Gastrocnemius medialis (tissue), 4 donors: ENCODE measurements at regions not wholly inside any gene's neighbourhood (a gene's known extent, or its start where the extent isn't known, plus 50 kb on each side); places are given as distances from the start of the nearest gene placed in this dataset.

Source experiments
- ATAC-seq, 2 donors: fragments of 150-250 bp; one replicate each; pipeline ENCODE4 v1.9.1; 2016
- DNase-seq, 2 donors: peaks; one replicate each; pipeline ENCODE4 v3.0.0-alpha.2; 2019
- H3K27ac ChIP-seq, 4 donors: fragments of 200-600 bp; sonication (generic); 1 replicate in 1 of 4; 2 replicates in 3 of 4; pipeline ENCODE4 v1.5.1; 2016 to 2018; ENCODE audit warnings: mild to moderate bottlenecking in 2 of 4, moderate library complexity in 1 of 4
- H3K27me3 ChIP-seq, 3 donors: fragments of 200-600 bp; sonication (generic) in 2 of 3; 1 replicate in 1 of 3; 2 replicates in 2 of 3; pipeline versions ENCODE4 v1.5.1 to v1.6.0; 2016 to 2019; ENCODE audit warnings: mild to moderate bottlenecking in 1 of 3, moderate library complexity in 1 of 3
- H3K36me3 ChIP-seq, 2 donors: fragments of 200-600 bp; sonication (generic) in 1 of 2; one replicate each; pipeline ENCODE4 v1.5.1; 2017 to 2018
- H3K4me1 ChIP-seq, 2 donors: fragments of 200-600 bp; sonication (generic) in 1 of 2; one replicate each; pipeline ENCODE4 v1.5.1; 2016 to 2017; ENCODE audit warnings: mild to moderate bottlenecking in 2 of 2
- H3K4me3 ChIP-seq, 4 donors: fragments of 200-600 bp; sonication (generic) in 3 of 4; 1 replicate in 1 of 4; 2 replicates in 3 of 4; pipeline ENCODE4 v1.5.1; 2016 to 2019; ENCODE audit warnings: mild to moderate bottlenecking in 2 of 4
- H3K9me3 ChIP-seq, 3 donors: fragments of 200-600 bp; sonication (generic) in 2 of 3; 1 replicate in 1 of 3; 2 replicates in 2 of 3; pipeline ENCODE4 v1.5.1; 2016 to 2019
- CTCF ChIP-seq, 5 experiments: fragments of 450-650 bp in 3 of 5; fragments of 200-600 bp in 2 of 5; sonication (generic) in 2 of 5; IDR thresholded peaks in 4 of 5; conservative IDR thresholded peaks in 1 of 5; 1 replicate in 4 of 5; 2 replicates in 1 of 5; pipeline ENCODE4 v1.5.1; 2016 to 2019; ENCODE audit warnings: antibody characterized with exemption in 5 of 5, mild to moderate bottlenecking in 3 of 5, moderate library complexity in 3 of 5
- POLR2A ChIP-seq, 2 donors: fragments of 450-650 bp; IDR thresholded peaks; one replicate each; pipeline ENCODE4 v1.6.1; 2017; ENCODE audit warnings: antibody characterized with exemption in 2 of 2, mild to moderate bottlenecking in 2 of 2, moderate library complexity in 2 of 2
- in situ Hi-C, 4 donors: fragments of 200-750 bp; cut with MboI; loops; one replicate each; pipeline versions ENCODE4 v1.15.0 to v1.8.0; 2017; ENCODE audit warnings: low sequenced_read_pairs in 4 of 4
- intact Hi-C: fragments of 100-400 bp; cut with DNase I; formaldehyde crosslinking; loops from one replicate; pipeline ENCODE4 v1.15.1; 2023; ENCODE audit warnings: low total_unique reads

- Histone ChIP-seq H3K36me3 (no peaks in the 10 kb centered on the region), H3K4me3 (no peak overlapping the region), H3K27ac (no peak overlapping the region), H3K27me3 (no peaks in the 10 kb centered on the region), H3K4me1 (no peaks in the 10 kb centered on the region), H3K9me3 (no peaks in the 10 kb centered on the region)
- DNase-seq (no peak), ATAC-seq (no peak)
- in situ Hi-C loops = loop anchor here in 3 of 4 donors (5.0 to 25.0 kb wide), 3 partner anchors 122 to 1083 kb away; no protein-coding TSS in a partner anchor
- TF ChIP-seq POLR2A (IDR thresholded peaks at IDR 0.05) (no peak), CTCF (IDR thresholded peaks at IDR 0.05 in 4 of 5, conservative IDR thresholded peaks at IDR 0.05 in 1 of 5) (no peak)
- intact Hi-C loops = no loop called here
Measured at GRCh38 chr20:40970218-40970617, 58.4 kb upstream of the TOP1 start.

- no peak for DNase-seq
- no peaks in the 10 kb centered on the region for H3K4me1 ChIP-seq
- no peaks in the 10 kb centered on the region for H3K27me3 ChIP-seq
- no peak overlapping the region for H3K27ac ChIP-seq
- intact Hi-C loops = no loop called here
- no peak for ATAC-seq
- H3K9me3 ChIP-seq = peaks cover 0 to 9% (median 0%) of the 10 kb centered on the region in 3 donors
- no peak overlapping the region for H3K4me3 ChIP-seq
- in situ Hi-C loops = loop anchor here in 3 of 4 donors (25.0 kb wide), 1 partner anchor 360 kb away; the partner anchor contains the start of gene LPIN3 (in 3 of the 3)
- TF ChIP-seq CTCF (IDR thresholded peaks at IDR 0.05 in 4 of 5, conservative IDR thresholded peaks at IDR 0.05 in 1 of 5) (no peak), POLR2A (IDR thresholded peaks at IDR 0.05) (no peak)
- H3K36me3 ChIP-seq = no peaks in the 10 kb centered on the region
Measured at GRCh38 chr20:40977218-40977617, 51.4 kb upstream of the TOP1 start.

DNA sequence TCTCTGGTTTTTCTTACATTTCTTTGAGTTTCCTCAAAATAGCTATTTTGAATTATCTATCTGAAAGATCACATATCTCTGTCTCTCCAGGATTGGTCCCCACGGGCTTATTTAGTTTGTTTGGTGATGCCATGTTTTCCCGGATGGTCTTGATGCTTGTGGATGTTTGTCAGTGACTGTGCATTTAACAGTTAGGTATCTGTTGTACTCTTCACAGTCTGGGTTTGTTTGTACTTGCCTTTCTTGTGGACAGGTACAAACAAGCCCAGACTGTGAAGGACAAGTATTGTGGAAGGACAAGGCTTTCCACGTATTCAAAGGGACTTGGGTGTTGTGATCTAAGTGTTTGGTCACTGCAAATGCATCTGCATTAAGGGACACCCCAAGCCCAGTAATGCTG, 49.9 kb upstream of the TOP1 start:
- ATAC-seq (no peak), DNase-seq (no peak)
- H3K36me3 ChIP-seq = no peaks in the 10 kb centered on the region
- intact Hi-C loops = no loop called here
- in situ Hi-C loops = loop anchor here in 3 of 4 donors (25.0 kb wide), 1 partner anchor 359 kb away; the partner anchor contains the start of gene LPIN3 (in 3 of the 3)
- no peaks in the 10 kb centered on the region for H3K4me1 ChIP-seq
- no peak overlapping the region for H3K4me3 ChIP-seq
- peaks cover 0 to 9% (median 0%) of the 10 kb centered on the region in 3 donors for H3K9me3 ChIP-seq
- TF ChIP-seq CTCF (IDR thresholded peaks at IDR 0.05 in 4 of 5, conservative IDR thresholded peaks at IDR 0.05 in 1 of 5) (no peak), POLR2A (IDR thresholded peaks at IDR 0.05) (no peak)
- H3K27ac ChIP-seq = no peak overlapping the region
- H3K27me3 ChIP-seq = no peaks in the 10 kb centered on the region
